HEK293 (cell line): ENCODE measurements at regions not wholly inside any gene's neighbourhood (a gene's known extent, or its start where the extent isn't known, plus 50 kb on each side); places are given as distances from the start of the nearest gene placed in this dataset.

ENCODE experiments used
- EGR2 ChIP-seq: fragments of 450-650 bp; formaldehyde crosslinking; IDR thresholded peaks from 2 replicates; pipeline ENCODE4 v1.5.1; 2016; ENCODE audit warnings: low read depth, missing biosample characterization, missing genetic modification characterization
- KLF9 ChIP-seq: fragments of 450-650 bp; formaldehyde crosslinking; IDR thresholded peaks from 2 replicates; pipeline ENCODE4 v1.5.1; 2016; ENCODE audit warnings: missing biosample characterization, missing genetic modification characterization, low read depth
- ZNF133 ChIP-seq: fragments of 450-650 bp; formaldehyde crosslinking; IDR thresholded peaks from 2 replicates; pipeline ENCODE4 v1.5.1; 2016; ENCODE audit warnings: missing biosample characterization, missing genetic modification characterization
- ZNF311 ChIP-seq: fragments of 450-650 bp; formaldehyde crosslinking; IDR thresholded peaks from 2 replicates; pipeline ENCODE4 v1.5.1; 2017; ENCODE audit warnings: missing biosample characterization, missing genetic modification characterization, borderline replicate concordance
- ZNF558 ChIP-seq: fragments of 450-650 bp; formaldehyde crosslinking; IDR thresholded peaks from 2 replicates; pipeline ENCODE4 v1.5.1; 2016; ENCODE audit warnings: missing biosample characterization, missing genetic modification characterization
- TF ChIP-seq, protein P1 (sequence below): fragments of 450-650 bp; formaldehyde crosslinking; IDR thresholded peaks from 2 replicates; pipeline ENCODE4 v1.5.1; 2016; ENCODE audit warnings: missing biosample characterization, missing genetic modification characterization
- TF ChIP-seq, protein P2 (sequence below): fragments of 450-650 bp; formaldehyde crosslinking; IDR thresholded peaks from 2 replicates; pipeline ENCODE4 v1.5.1; 2016; ENCODE audit warnings: missing biosample characterization, missing genetic modification characterization

DNA sequence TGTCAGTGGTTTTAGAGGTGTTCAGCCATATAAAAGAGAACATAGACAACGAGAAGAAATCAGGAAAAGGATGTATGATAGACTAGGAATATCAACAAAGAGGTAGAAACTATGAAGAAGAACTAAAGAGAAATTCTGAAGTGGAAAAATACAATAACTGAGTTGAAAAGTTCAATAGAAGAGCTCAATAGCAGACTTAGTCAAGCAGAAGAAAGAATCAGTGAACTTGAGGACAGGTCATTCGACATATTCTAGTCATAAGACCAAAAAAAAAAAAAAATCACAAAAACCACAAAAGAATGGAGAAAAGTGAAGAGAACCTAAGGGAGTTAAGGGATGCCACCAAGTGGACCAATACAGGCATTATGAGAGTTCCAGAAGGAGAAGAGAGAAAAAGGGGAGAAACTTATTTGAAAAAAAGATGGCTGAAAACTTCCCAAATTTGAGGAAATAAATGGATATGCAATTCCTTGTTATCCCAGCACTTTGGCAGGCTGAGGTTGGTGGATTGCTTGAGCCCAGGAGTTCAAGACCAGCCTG lies 321.2 kb downstream of the ABCC12 start:
- TF ChIP-seq, protein P1, sequence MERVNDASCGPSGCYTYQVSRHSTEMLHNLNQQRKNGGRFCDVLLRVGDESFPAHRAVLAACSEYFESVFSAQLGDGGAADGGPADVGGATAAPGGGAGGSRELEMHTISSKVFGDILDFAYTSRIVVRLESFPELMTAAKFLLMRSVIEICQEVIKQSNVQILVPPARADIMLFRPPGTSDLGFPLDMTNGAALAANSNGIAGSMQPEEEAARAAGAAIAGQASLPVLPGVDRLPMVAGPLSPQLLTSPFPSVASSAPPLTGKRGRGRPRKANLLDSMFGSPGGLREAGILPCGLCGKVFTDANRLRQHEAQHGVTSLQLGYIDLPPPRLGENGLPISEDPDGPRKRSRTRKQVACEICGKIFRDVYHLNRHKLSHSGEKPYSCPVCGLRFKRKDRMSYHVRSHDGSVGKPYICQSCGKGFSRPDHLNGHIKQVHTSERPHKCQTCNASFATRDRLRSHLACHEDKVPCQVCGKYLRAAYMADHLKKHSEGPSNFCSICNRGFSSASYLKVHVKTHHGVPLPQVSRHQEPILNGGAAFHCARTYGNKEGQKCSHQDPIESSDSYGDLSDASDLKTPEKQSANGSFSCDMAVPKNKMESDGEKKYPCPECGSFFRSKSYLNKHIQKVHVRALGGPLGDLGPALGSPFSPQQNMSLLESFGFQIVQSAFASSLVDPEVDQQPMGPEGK (tag by site-specific recombination) = no peak
- TF ChIP-seq, protein P2, sequence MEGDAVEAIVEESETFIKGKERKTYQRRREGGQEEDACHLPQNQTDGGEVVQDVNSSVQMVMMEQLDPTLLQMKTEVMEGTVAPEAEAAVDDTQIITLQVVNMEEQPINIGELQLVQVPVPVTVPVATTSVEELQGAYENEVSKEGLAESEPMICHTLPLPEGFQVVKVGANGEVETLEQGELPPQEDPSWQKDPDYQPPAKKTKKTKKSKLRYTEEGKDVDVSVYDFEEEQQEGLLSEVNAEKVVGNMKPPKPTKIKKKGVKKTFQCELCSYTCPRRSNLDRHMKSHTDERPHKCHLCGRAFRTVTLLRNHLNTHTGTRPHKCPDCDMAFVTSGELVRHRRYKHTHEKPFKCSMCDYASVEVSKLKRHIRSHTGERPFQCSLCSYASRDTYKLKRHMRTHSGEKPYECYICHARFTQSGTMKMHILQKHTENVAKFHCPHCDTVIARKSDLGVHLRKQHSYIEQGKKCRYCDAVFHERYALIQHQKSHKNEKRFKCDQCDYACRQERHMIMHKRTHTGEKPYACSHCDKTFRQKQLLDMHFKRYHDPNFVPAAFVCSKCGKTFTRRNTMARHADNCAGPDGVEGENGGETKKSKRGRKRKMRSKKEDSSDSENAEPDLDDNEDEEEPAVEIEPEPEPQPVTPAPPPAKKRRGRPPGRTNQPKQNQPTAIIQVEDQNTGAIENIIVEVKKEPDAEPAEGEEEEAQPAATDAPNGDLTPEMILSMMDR (tag by site-specific recombination) = no peak
- TF ChIP-seq EGR2 (tag by site-specific recombination) = no peak
- no peak for TF ChIP-seq ZNF311 (tag by site-specific recombination)
- TF ChIP-seq KLF9 (tag by site-specific recombination) = no peak
- TF ChIP-seq ZNF133 (tag by site-specific recombination) = no peak
- TF ChIP-seq ZNF558 (tag by site-specific recombination) = no peak
